ENCODE measurements at regions not wholly inside any gene's neighbourhood (a gene's known extent, or its start where the extent isn't known, plus 50 kb on each side); places are given as distances from the start of the nearest gene placed in this dataset.

GRCh38 chr3:187958432-187959003 is 195.4 kb upstream of the LPP start:
- CTCF ChIA-PET = interaction anchor here (0.7 kb wide), 1 partner anchor 437 kb away, joined by 4 read pairs; no protein-coding TSS in a partner anchor
- TF ChIP-seq ZNF19 (tag by site-specific recombination; IDR thresholded peaks at IDR 0.05; ENCODE audit: low read depth) (no peak), ZNF202 (tag by site-specific recombination; IDR thresholded peaks at IDR 0.05; ENCODE audit: borderline replicate concordance) (no peak)
- Histone ChIP-seq H3K27ac (ENCODE audit: extremely low read depth, low read depth, low read length) (no peak overlapping the region), H3K36me3 (ENCODE audit: control insufficient read depth in 2 of 2, insufficient read depth in 1 of 2, low read length in 2 of 2) (no peaks in the 10 kb centered on the region), H3K9me3 (ENCODE audit: control insufficient read depth, insufficient read depth, low read depth, low read length) (no peaks in the 10 kb centered on the region), H3K4me3 (ENCODE audit: low read depth, low read length) (no peak overlapping the region), H3K4me1 (ENCODE audit: control insufficient read depth, insufficient read depth, low read length) (no peaks in the 10 kb centered on the region)
- POLR2A ChIA-PET = no interaction called here

- Histone ChIP-seq H3K4me1 (ENCODE audit: control insufficient read depth, insufficient read depth, low read length) (no peaks in the 10 kb centered on the region), H3K36me3 (ENCODE audit: control insufficient read depth in 2 of 2, insufficient read depth in 1 of 2, low read length in 2 of 2) (no peaks in the 10 kb centered on the region), H3K9me3 (ENCODE audit: control insufficient read depth, insufficient read depth, low read depth, low read length) (no peaks in the 10 kb centered on the region), H3K4me3 (ENCODE audit: low read depth, low read length) (no peak overlapping the region), H3K27ac (ENCODE audit: extremely low read depth, low read depth, low read length) (no peak overlapping the region)
- CTCF ChIA-PET = interaction anchor here (0.6 kb wide), 1 partner anchor 215 kb away, joined by 3 read pairs; the partner anchor contains the start of gene BCL6
- POLR2A ChIA-PET = no interaction called here
- no peak for TF ChIP-seq ZNF660 (tag by site-specific recombination; IDR thresholded peaks at IDR 0.05)
- TF ChIP-seq ZNF280D (tag by site-specific recombination; IDR thresholded peaks at IDR 0.05) = no peak
- TF ChIP-seq RBAK (tag by site-specific recombination; IDR thresholded peaks at IDR 0.05) = no peak
- TF ChIP-seq SALL2 (tag by site-specific recombination; IDR thresholded peaks at IDR 0.05; ENCODE audit: borderline replicate concordance) = no peak
- TF ChIP-seq ZNF211 (tag by site-specific recombination; IDR thresholded peaks at IDR 0.05; ENCODE audit: low read depth) = no peak
- TF ChIP-seq ZBTB6 (tag by site-specific recombination; IDR thresholded peaks at IDR 0.05) = no peak
- TF ChIP-seq ZNF354C (tag by site-specific recombination; IDR thresholded peaks at IDR 0.05; ENCODE audit: borderline replicate concordance, low read depth) = no peak
- no peak for TF ChIP-seq AEBP2 (tag by site-specific recombination; IDR thresholded peaks at IDR 0.05; ENCODE audit: borderline replicate concordance)
- no peak for TF ChIP-seq ZNF175 (tag by site-specific recombination; IDR thresholded peaks at IDR 0.05)
- TF ChIP-seq ZBTB20 (tag by site-specific recombination; IDR thresholded peaks at IDR 0.05) = no peak
- no peak for TF ChIP-seq ZNF266 (tag by site-specific recombination; IDR thresholded peaks at IDR 0.05; ENCODE audit: low read depth)
- no peak for TF ChIP-seq ZNF19 (tag by site-specific recombination; IDR thresholded peaks at IDR 0.05; ENCODE audit: low read depth)
- TF ChIP-seq PRDM1 (tag by site-specific recombination; IDR thresholded peaks at IDR 0.05) = no peak
- TF ChIP-seq PRDM6 (tag by site-specific recombination; IDR thresholded peaks at IDR 0.05) = no peak
- TF ChIP-seq ZFHX2 (tag by site-specific recombination; conservative IDR thresholded peaks at IDR 0.05) = no peak
- TF ChIP-seq ZNF776 (tag by site-specific recombination; IDR thresholded peaks at IDR 0.05; ENCODE audit: borderline replicate concordance) = no peak
Observed at GRCh38 chr3:187960820-187961219, 193.1 kb upstream of the LPP start.

Measured in HEK293 (cell line).